WTC11 (cell line): ENCODE measurements at regions not wholly inside any gene's neighbourhood (a gene's known extent, or its start where the extent isn't known, plus 50 kb on each side); places are given as distances from the start of the nearest gene placed in this dataset.

Source experiments
- ATAC-seq: fragments of 200-7000 bp; cut with Tn5 transposase; 2 replicates; pipeline ENCODE4 v1.10.0; 2021; ENCODE audit warnings: mild to moderate bottlenecking, moderate library complexity
- CTCF ChIA-PET: fragments of 300-600 bp; sonication (Branson Sonifier 250); formaldehyde crosslinking; loops from one replicate; lab custom pipeline; 2021; ENCODE audit warnings: antibody characterized with exemption; lab: Charles Lee
- POLR2A ChIA-PET: fragments of 350-600 bp; sonication (Branson Sonifier 250); formaldehyde crosslinking; loops from one replicate; lab custom pipeline; 2021; ENCODE audit warnings: antibody characterized with exemption; lab: Charles Lee
- DNase-seq: peaks from one replicate; pipeline ENCODE4 v3.0.0; 2021; ENCODE audit warnings: low spot score
- H3K27ac Mint-ChIP-seq: 2 replicates; pipeline ENCODE4 v1.8.0; 2021; ENCODE audit warnings: mixed read lengths
- H3K27me3 Mint-ChIP-seq: 2 replicates; pipeline ENCODE4 v1.8.0; 2021; ENCODE audit warnings: low read depth, mild to moderate bottlenecking, moderate library complexity, mixed read lengths
- H3K36me3 Mint-ChIP-seq: 2 replicates; pipeline ENCODE4 v1.8.0; 2021; ENCODE audit warnings: mixed read lengths
- H3K4me1 Mint-ChIP-seq: 2 replicates; pipeline ENCODE4 v1.8.0; 2022; ENCODE audit warnings: mixed read lengths
- H3K4me3 Mint-ChIP-seq: 2 replicates; pipeline ENCODE4 v1.8.0; 2021; ENCODE audit warnings: mild to moderate bottlenecking, moderate library complexity, mixed read lengths
- H3K9me3 Mint-ChIP-seq: 2 replicates; pipeline ENCODE4 v1.8.0; 2021; ENCODE audit warnings: mixed read lengths
- CREB1 ChIP-seq: sonication (generic); formaldehyde crosslinking; IDR thresholded peaks from 2 replicates; pipeline ENCODE4 v1.8.0; 2023; ENCODE audit warnings: mild to moderate bottlenecking, missing genetic modification reagents
- ESRRA ChIP-seq: sonication (generic); formaldehyde crosslinking; IDR thresholded peaks from 2 replicates; pipeline ENCODE4 v1.8.1; 2022; ENCODE audit warnings: mild to moderate bottlenecking, missing genetic modification reagents, borderline replicate concordance
- IRF1 ChIP-seq: sonication (generic); formaldehyde crosslinking; IDR thresholded peaks from 2 replicates; pipeline ENCODE4 v1.8.0; 2023; ENCODE audit warnings: missing genetic modification reagents
- KAT7 ChIP-seq: sonication (generic); formaldehyde crosslinking; IDR thresholded peaks from 2 replicates; pipeline ENCODE4 v1.8.1; 2023; ENCODE audit warnings: missing genetic modification reagents, mild to moderate bottlenecking, borderline replicate concordance
- MXD4 ChIP-seq: fragments of 250-450 bp; sonication (Bioruptor Pico); IDR thresholded peaks from 2 replicates; pipeline ENCODE4 v1.8.0; 2021; ENCODE audit warnings: mild to moderate bottlenecking, moderate library complexity, borderline replicate concordance
- NFYB ChIP-seq: sonication (generic); formaldehyde crosslinking; conservative IDR thresholded peaks from 2 replicates; pipeline ENCODE4 v1.8.0; 2022; ENCODE audit warnings: low read depth, missing genetic modification reagents
- NR1H2 ChIP-seq: sonication (generic); formaldehyde crosslinking; IDR thresholded peaks from 2 replicates; pipeline ENCODE4 v1.9.0; 2021; ENCODE audit warnings: mild to moderate bottlenecking, moderate library complexity, missing genetic modification reagents
- PRRX2 ChIP-seq: fragments of 250-450 bp; sonication (Bioruptor Pico); IDR thresholded peaks from 2 replicates; pipeline ENCODE4 v1.8.0; 2021; ENCODE audit warnings: mild to moderate bottlenecking
- RELA ChIP-seq: sonication (generic); formaldehyde crosslinking; IDR thresholded peaks from 2 replicates; pipeline ENCODE4 v1.8.1; 2022; ENCODE audit warnings: missing genetic modification reagents, mild to moderate bottlenecking, borderline replicate concordance
- TCF7 ChIP-seq: sonication (generic); formaldehyde crosslinking; IDR thresholded peaks from 2 replicates; pipeline ENCODE4 v1.8.0; 2022; ENCODE audit warnings: mild to moderate bottlenecking, low read depth, missing genetic modification reagents, moderate library complexity
- ZNF263 ChIP-seq: sonication (generic); formaldehyde crosslinking; IDR thresholded peaks from 2 replicates; pipeline ENCODE4 v1.8.1; 2022; ENCODE audit warnings: low read depth, mild to moderate bottlenecking, moderate library complexity, missing genetic modification reagents
- TF ChIP-seq, protein P1 (sequence below): sonication (generic); formaldehyde crosslinking; IDR thresholded peaks from 2 replicates; pipeline ENCODE4 v1.8.0; 2022; ENCODE audit warnings: mild to moderate bottlenecking, missing genetic modification reagents
- TF ChIP-seq, protein P2 (sequence below): fragments of 250-450 bp; sonication (Bioruptor Pico); IDR thresholded peaks from 2 replicates; pipeline ENCODE4 v1.9.0; 2021; ENCODE audit warnings: moderate library complexity, mild to moderate bottlenecking, inconsistent platforms, borderline replicate concordance
- TF ChIP-seq, protein P3 (sequence below): fragments of 250-450 bp; sonication (Bioruptor Pico); IDR thresholded peaks from 2 replicates; pipeline ENCODE4 v1.8.0; 2021; ENCODE audit warnings: mild to moderate bottlenecking
- TF ChIP-seq, protein P4 (sequence below): sonication (generic); formaldehyde crosslinking; IDR thresholded peaks from 2 replicates; pipeline ENCODE4 v1.8.1; 2022; ENCODE audit warnings: missing genetic modification reagents, borderline replicate concordance
- TF ChIP-seq, protein P5 (sequence below): sonication (generic); formaldehyde crosslinking; IDR thresholded peaks from 2 replicates; pipeline ENCODE4 v1.8.1; 2022; ENCODE audit warnings: mild to moderate bottlenecking, missing genetic modification reagents, moderate library complexity, borderline replicate concordance
- TF ChIP-seq, protein P6 (sequence below): fragments of 250-450 bp; sonication (Bioruptor Pico); conservative IDR thresholded peaks from 2 replicates; pipeline ENCODE4 v1.9.0; 2021; ENCODE audit warnings: mild to moderate bottlenecking

GRCh38 chr18:11283479-11284161 lies 134.3 kb upstream of the PIEZO2 start (continued):
- TF ChIP-seq, protein P1, sequence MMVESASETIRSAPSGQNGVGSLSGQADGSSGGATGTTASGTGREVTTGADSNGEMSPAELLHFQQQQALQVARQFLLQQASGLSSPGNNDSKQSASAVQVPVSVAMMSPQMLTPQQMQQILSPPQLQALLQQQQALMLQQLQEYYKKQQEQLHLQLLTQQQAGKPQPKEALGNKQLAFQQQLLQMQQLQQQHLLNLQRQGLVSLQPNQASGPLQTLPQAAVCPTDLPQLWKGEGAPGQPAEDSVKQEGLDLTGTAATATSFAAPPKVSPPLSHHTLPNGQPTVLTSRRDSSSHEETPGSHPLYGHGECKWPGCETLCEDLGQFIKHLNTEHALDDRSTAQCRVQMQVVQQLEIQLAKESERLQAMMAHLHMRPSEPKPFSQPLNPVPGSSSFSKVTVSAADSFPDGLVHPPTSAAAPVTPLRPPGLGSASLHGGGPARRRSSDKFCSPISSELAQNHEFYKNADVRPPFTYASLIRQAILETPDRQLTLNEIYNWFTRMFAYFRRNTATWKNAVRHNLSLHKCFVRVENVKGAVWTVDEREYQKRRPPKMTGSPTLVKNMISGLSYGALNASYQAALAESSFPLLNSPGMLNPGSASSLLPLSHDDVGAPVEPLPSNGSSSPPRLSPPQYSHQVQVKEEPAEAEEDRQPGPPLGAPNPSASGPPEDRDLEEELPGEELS (CRISPR knock-in tag), result no peak
- no peak for TF ChIP-seq CREB1 (CRISPR knock-in tag)
- TF ChIP-seq RELA, result no peak
- TF ChIP-seq, protein P2, sequence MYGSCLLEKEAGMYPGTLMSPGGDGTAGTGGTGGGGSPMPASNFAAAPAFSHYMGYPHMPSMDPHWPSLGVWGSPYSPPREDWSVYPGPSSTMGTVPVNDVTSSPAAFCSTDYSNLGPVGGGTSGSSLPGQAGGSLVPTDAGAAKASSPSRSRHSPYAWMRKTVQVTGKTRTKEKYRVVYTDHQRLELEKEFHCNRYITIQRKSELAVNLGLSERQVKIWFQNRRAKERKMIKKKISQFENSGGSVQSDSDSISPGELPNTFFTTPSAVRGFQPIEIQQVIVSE (CRISPR knock-in tag), result no peak
- TF ChIP-seq ZNF263 (CRISPR knock-in tag), result no peak
- TF ChIP-seq IRF1 (CRISPR knock-in tag), result no peak
- TF ChIP-seq, protein P3, sequence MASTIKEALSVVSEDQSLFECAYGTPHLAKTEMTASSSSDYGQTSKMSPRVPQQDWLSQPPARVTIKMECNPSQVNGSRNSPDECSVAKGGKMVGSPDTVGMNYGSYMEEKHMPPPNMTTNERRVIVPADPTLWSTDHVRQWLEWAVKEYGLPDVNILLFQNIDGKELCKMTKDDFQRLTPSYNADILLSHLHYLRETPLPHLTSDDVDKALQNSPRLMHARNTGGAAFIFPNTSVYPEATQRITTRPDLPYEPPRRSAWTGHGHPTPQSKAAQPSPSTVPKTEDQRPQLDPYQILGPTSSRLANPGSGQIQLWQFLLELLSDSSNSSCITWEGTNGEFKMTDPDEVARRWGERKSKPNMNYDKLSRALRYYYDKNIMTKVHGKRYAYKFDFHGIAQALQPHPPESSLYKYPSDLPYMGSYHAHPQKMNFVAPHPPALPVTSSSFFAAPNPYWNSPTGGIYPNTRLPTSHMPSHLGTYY (CRISPR knock-in tag), result no peak
- TF ChIP-seq MXD4 (CRISPR knock-in tag), result no peak
- TF ChIP-seq NFYB (CRISPR knock-in tag), result no peak
- no peak for TF ChIP-seq TCF7 (CRISPR knock-in tag)
- TF ChIP-seq, all 79 proteins: peak for 0

DNA sequence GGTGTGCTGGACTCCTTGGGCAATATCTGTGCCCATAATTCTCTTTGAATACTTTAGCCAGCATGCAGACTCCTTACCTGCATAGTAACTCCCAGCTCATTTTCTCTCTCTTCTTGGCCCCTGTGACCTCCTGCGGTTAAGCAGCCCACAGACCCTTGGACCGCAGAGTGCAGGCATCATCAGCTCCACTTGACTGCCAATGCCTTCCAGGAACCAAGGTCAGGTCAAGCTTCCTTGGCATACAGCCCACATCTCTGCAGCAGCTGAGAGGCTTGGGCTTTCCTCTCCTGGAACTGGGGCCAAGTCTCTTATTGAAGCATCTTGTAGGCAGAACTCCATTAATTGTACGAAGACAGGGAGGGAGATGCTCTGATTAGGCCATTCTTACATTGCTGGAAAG lies 130.1 kb upstream of the PIEZO2 start:
- no peak for ATAC-seq
- H3K27me3 Mint-ChIP-seq, result no peaks in the 10 kb centered on the region
- ChIA-PET CTCF (interaction anchor here (1.1 kb wide), 1 partner anchor 31 kb away, joined by 5 read pairs; no protein-coding TSS in a partner anchor), POLR2A (no interaction called here)
- peaks cover 24% of the 10 kb centered on the region for H3K9me3 Mint-ChIP-seq
- H3K36me3 Mint-ChIP-seq, result peaks cover 7% of the 10 kb centered on the region
- TF ChIP-seq PRRX2 (CRISPR knock-in tag) (no peak), ESRRA (CRISPR knock-in tag) (no peak), NR1H2 (no peak), KAT7 (CRISPR knock-in tag) (no peak)
- TF ChIP-seq, protein P4, sequence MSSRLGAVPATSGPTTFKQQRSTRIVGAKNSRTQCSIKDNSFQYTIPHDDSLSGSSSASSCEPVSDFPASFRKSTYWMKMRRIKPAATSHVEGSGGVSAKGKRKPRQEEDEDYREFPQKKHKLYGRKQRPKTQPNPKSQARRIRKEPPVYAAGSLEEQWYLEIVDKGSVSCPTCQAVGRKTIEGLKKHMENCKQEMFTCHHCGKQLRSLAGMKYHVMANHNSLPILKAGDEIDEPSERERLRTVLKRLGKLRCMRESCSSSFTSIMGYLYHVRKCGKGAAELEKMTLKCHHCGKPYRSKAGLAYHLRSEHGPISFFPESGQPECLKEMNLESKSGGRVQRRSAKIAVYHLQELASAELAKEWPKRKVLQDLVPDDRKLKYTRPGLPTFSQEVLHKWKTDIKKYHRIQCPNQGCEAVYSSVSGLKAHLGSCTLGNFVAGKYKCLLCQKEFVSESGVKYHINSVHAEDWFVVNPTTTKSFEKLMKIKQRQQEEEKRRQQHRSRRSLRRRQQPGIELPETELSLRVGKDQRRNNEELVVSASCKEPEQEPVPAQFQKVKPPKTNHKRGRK (CRISPR knock-in tag), result no peak
- TF ChIP-seq, protein P5, sequence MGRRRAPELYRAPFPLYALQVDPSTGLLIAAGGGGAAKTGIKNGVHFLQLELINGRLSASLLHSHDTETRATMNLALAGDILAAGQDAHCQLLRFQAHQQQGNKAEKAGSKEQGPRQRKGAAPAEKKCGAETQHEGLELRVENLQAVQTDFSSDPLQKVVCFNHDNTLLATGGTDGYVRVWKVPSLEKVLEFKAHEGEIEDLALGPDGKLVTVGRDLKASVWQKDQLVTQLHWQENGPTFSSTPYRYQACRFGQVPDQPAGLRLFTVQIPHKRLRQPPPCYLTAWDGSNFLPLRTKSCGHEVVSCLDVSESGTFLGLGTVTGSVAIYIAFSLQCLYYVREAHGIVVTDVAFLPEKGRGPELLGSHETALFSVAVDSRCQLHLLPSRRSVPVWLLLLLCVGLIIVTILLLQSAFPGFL (CRISPR knock-in tag), result no peak
- TF ChIP-seq, protein P6, sequence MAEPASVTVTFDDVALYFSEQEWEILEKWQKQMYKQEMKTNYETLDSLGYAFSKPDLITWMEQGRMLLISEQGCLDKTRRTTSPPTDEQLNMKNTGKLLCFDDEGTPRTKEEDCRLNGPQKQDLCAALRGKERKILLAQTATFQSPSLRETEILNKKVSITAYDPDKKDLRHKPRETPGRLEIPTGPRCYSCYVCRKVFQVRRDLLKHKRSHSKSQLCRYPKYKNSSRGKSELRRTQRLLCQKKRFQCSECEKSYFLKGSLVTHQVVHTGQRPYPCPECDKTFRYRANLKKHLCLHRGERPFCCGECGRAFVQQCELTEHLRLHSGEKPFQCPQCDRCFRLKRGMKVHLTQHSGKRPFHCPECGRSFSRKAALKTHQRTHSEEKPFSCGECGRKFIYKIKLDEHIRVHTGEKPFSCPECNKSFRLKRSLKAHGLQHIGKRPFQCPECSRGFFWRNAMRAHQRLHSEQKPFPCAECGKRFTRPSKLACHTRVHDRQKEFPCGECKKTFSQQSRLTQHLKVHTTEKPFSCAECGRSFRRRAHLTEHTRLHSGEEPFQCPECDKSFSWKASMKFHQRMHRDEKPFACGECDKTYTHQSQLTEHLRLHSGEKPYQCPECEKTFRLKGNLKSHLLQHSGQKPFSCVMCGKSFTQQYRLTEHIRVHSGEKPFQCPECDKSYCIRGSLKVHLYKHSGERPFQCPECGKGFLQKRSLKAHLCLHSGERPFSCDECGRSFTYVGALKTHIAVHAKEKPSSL (CRISPR knock-in tag), result no peak
- H3K4me3 Mint-ChIP-seq, result no peak overlapping the region
- DNase-seq, result no peak
- H3K4me1 Mint-ChIP-seq, result peaks cover 6% of the 10 kb centered on the region; the same call in 1 of the 2 replicates
- no peak overlapping the region for H3K27ac Mint-ChIP-seq
